ENCODE measurements at regions not wholly inside any gene's neighbourhood (a gene's known extent, or its start where the extent isn't known, plus 50 kb on each side); places are given as distances from the start of the nearest gene placed in this dataset.

- peak; percentile 39 to 59 for ATAC-seq
- Histone ChIP-seq H3K4me1 (no peaks in the 10 kb centered on the region), H3K4me3 (no peak overlapping the region), H3K36me3 (no peaks in the 10 kb centered on the region), H3K9me3 (no peaks in the 10 kb centered on the region), H3K27me3 (ENCODE audit: low read depth) (no peaks in the 10 kb centered on the region), H3K27ac (no peak overlapping the region)
- DNase-seq: no peak
- peak; percentile 65 for TF ChIP-seq CTCF (IDR thresholded peaks at IDR 0.05)
- intact Hi-C loops (cut with DNase I): no loop called here
Observed at GRCh38 chr2:187842978-187843847, 289.0 kb upstream of the TFPI start.

- Histone ChIP-seq H3K4me1 (no peaks in the 10 kb centered on the region), H3K4me3 (no peak overlapping the region), H3K9me3 (no peaks in the 10 kb centered on the region), H3K27me3 (ENCODE audit: low read depth) (no peaks in the 10 kb centered on the region), H3K36me3 (no peaks in the 10 kb centered on the region), H3K27ac (no peak overlapping the region)
- ATAC-seq (no peak), DNase-seq (no peak)
- intact Hi-C loops (cut with DNase I): no loop called here
- TF ChIP-seq CTCF (IDR thresholded peaks at IDR 0.05): no peak
Observed at GRCh38 chr2:187847245-187848208, 293.3 kb upstream of the TFPI start.

- H3K27ac ChIP-seq: no peak overlapping the region
- ATAC-seq: peak in 1 of 2 donors; percentile 40
Observed at GRCh38 chr2:187851955-187852561, 297.8 kb upstream of the TFPI start.

GRCh38 chr2:187853381-187853791 lies 299.2 kb upstream of the TFPI start:
- Histone ChIP-seq H3K9me3 (no peaks in the 10 kb centered on the region), H3K4me1 (no peaks in the 10 kb centered on the region)
- intact Hi-C loops (cut with DNase I): no loop called here

More at GRCh38 chr2:187851955-187852561, 297.8 kb upstream of the TFPI start:
- H3K27me3 ChIP-seq (ENCODE audit: low read depth): no peaks in the 10 kb centered on the region
- no peaks in the 10 kb centered on the region for H3K4me1 ChIP-seq
- no peak for DNase-seq
- no peaks in the 10 kb centered on the region for H3K36me3 ChIP-seq
- H3K4me3 ChIP-seq: peak overlapping the region; percentile 5
- no peaks in the 10 kb centered on the region for H3K9me3 ChIP-seq
- intact Hi-C loops (cut with DNase I): no loop called here
- no peak for TF ChIP-seq CTCF (IDR thresholded peaks at IDR 0.05)

More at GRCh38 chr2:187853381-187853791, 299.2 kb upstream of the TFPI start:
- Histone ChIP-seq H3K27ac (no peak overlapping the region), H3K4me3 (no peak overlapping the region), H3K36me3 (no peaks in the 10 kb centered on the region), H3K27me3 (ENCODE audit: low read depth) (no peaks in the 10 kb centered on the region)
- no peak for ATAC-seq
- no peak for TF ChIP-seq CTCF (IDR thresholded peaks at IDR 0.05)
- no peak for DNase-seq
